ENCODE measurements at regions not wholly inside any gene's neighbourhood (a gene's known extent, or its start where the extent isn't known, plus 50 kb on each side); places are given as distances from the start of the nearest gene placed in this dataset.

DNA sequence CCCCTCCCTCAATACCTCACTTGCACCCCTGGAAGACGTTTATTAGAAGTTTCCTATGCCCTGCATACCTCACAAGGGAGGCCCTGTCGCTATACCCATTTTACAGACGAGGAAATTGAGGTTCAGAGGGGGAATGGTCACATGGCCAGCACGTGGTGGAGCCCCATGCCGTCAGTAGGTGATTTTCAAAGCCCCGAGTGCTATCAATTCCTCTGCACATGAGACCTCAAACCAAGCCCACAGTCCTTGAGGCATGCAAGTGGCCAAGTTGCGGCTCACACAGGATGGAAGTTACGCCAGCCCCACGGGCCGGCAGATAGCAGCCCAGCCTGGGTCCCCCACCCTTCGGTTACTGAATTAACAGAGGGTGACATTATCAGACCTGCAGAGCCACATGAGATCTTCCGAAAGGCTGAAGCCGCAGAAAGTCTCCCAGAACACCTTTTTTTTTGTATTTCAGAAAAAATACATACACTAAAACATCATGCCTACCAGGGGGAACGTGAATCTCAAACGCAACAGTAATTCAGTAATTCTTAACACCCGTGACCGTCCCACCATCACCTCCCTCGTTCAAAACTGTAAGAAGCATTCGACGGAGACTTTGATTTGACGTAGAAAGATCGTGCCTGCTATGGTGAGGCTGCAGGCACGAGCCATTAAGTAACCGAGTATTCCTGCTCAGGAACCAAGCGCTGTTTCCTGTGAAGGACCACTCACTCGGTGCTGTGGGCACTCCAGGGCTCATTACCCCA lies 129.0 kb downstream of the RFLNA start:
- DNase-seq = no peak

DNA sequence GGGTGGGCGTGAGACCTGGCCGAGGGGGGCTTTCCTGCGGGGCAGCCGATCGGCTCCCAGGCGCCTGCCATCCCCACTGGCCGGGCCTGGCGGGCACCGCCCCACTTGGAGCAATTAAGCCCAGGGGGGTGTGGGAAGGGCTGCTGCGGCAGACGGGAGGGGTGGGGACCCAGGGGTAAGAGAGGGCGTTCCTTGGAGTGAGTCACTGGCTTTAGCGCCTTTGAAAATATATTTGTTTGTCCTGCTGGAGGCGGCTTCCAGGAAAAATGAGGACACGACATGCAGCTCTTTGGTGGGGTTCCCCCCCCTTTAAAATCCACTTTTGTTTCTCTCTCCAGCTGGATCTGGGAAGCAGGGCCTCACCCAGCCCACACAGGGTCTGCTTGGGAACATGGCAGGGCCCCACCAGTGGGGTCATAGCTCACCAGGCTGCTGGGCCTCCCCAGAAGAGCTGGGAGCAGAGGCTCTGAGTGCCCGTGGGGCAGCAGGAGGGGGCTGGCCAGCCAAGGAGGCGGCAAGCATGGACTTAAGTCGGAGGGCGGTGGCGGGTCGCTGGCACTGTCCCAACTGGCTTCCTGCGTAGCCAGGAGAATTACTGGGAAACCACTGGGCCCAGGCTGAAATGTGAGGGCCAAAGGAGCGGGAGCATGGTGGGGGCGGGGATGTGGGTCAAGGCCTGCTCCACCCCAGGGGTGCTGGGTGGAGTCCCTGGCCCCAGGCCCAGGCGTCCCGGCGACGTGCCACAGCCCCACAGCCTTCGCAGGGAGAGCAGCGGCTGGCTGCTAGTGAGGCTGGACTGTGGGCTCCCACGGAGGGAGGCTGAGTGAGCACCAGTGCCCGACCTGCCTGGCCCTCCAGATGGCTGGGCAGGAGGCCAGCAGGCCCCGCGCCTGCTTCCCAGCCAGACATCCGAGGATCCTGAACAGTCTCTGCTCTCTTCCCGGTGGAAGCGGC lies 128.0 kb downstream of the RFLNA start:
- DNase-seq = no peak

DNA sequence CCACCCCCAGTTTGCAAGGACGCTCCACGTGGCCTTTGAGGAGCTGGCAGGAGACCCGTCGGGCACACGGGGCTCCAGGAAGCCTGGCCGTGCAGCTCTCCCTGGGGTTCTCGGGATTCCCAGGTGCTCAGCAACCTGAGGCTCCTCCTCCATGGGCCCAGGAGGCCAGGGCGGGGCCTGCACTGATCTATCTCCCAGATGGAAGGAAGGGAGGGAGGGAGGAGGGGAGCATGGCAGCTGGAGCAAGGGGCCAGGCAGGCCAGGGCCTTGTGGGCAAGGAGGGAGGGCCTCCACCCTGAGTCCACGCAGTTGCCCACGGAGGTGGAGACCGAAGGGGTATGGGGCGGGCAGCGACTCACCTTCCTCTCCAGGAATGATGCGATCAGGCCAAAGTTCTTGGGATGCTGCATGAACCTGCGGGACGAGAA lies 127.3 kb downstream of the RFLNA start:
- DNase-seq = no peak

DNA sequence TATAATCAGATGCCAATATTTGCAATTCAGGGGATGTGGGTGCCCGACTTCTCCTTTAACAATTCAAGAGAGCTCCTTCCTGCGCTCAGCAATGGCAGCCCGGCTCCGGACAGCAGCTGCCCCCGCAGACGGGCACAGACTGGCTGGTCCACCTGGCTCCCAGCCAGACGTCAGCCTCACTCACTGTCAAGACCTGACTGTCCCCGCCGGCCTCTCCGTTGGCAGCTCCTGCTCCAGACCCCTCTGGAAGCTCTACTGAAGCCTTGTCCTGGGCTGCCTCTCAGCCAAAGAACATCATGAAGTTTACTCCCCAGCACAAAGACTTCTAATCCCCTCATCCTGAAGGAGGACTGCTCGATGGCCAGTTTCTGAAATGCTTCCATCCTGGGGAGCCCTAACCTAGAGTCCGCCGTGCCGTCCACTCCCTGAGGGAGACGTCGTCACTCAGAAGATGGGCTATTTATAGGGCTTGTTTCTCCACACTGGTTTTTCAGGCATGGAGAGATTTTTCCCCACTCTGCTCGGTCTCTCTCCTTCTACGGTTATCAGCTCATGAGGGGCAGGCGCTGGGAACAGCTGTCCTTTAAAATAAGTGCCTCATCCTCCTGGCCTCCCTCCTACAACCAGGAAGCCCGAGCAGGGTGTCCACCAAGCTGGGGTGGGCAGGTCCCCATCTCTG lies 126.2 kb downstream of the RFLNA start:
- DNase-seq = no peak

DNA sequence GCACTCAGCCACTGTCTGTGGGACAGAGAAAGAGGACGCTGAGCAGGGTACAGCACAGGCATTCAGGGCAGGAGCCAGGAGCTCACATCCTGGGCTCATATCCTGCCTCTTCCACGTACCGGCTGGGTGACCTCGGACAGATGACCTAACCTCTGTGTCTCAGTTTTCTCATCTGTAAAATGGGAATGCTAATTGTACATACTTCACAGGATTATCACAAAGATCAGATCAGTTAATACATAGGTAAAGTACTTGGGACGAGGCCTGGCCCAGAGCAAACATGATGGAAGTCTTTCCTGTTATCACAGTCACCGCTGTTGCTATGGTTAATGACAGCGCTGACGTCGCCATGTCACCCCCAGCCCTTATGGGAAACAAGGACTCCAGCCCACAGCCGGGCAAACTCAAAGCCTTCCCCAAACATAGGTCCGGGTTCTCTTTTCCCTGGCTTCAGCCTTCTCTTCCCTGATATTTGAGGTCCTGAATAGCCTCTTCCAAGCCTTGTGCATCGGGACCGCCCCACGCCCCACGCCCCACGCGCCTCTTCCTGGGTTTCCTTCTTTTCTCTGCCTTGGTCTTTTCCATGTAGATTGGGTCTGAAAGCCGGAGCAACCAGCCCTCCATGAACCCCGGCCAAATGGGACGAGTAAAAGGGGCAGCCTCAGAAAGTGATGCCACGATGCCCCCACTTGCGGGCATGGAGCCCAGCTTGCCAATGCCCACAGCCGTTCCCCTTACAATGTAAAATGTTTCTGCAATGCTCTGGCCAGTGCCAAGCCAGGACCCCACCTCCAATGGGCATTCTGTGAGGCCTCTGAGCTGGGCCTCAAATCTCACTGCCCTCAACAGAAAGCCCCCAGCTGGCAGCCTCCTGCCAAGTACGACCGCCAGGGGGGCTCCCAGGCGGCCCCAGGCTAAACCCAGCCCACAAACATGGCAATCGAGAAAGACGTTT lies 125.4 kb downstream of the RFLNA start:
- no peak for DNase-seq

DNA sequence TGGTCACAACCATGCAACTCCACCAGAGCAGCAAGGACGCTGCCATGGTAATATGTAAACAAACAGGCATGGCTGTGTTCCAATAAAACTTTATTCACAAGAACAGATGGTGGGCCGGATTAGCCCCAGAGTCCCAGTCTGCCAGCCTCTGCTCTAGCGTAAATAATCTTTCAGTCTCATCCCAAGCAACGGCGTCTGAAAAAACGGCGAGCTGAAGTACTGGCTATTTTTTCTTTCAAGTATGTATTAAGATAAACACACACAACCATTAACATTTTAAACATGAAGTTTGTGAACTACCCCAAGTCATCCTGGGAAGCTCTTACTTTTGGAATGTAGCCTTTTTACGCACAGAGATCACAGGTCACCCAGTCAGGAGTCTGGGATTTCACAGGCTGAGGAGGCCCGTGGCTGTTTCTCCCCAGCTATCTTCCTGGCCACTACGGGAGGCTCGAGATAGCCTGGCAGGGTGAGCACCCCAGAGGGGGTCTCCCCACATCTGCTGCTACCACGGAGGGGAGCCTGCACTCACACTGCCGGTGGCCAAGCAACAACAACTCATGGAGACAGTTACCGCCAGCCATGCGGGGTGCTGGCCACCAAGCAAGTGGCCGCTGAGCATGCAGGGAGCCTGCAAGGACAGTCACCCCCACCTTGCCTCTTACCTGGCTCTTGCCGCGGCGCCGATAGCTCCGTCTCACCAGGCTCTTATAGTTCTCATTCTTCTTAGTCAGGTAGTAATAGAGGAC lies 124.6 kb downstream of the RFLNA start:
- no peak for DNase-seq

DNA sequence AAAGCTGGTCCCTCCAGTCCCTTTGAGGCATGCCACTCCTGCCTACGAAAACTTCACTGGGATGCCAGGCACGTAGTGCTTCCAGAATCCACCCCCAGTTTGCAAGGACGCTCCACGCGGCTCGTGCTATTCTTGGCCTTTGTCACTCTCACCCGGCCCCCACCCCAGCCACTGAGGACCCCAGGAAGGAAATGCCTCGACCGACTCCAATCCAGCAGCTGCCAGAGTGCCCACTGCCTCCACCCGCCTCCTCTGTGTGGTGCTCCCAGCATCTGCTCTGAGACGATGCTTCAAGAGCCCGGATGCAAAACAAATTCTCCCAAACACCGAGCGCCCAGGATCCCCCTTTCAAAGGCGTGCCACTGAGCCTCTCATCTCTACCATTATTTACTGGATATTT lies 123.9 kb downstream of the RFLNA start:
- no peak for DNase-seq

DNA sequence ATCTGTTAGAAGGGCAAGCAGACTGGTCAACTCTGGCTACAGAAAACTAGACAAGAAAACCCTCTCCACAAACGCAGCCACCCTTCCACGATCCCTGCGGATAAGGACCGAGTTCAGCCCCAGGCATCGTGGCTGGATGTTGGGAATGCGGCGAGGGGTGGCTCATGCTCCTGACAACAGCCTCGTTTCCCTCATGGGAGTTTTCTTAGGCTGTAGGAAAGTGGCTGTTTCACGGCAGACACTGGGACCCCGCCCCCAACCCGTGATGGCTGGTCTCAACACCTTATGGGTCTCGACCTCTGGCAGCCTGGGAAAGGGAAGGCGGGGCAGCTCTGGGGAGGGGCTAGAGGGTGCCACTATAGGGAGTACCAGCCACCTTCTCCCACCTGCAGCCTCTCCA lies 123.3 kb downstream of the RFLNA start:
- no peak for DNase-seq

DNA sequence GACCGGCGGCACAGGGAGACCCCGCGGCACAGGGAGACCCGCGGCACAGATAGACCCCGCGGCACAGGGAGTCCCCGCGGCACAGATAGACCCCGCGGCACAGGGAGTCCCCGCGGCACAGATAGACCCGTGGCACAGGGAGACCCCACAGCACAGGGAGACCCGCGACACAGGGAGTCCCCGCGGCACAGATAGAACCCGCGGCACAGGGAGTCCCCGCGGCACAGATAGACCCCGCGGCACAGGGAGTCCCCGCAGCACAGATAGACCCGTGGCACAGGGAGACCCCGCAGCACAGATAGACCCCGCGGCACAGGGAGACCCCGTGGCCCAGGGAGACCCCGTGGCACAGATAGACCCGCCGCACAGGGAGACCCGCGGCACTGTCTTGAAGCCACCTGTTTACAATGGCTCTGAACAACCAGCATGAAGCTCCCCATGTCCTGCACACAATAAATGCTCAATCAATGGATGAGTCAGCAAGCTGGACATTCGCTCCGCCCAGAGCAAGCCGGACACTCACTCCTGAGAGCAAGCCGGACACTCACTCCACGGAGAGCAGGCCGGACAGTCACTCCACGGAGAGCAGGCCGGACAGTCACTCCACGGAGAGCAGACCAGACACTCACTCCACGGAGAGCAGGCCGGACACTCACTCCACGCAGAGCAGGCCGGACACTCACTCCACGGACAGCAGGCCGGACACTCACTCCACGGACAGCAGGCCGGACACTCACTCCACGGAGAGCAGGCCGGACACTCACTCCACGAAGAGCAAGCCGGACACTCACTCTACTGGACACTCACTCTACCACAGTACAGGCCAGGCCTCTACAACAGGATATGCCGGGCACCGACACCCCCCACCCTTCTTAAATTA lies 121.9 kb downstream of the RFLNA start:
- no peak for DNase-seq

DNA sequence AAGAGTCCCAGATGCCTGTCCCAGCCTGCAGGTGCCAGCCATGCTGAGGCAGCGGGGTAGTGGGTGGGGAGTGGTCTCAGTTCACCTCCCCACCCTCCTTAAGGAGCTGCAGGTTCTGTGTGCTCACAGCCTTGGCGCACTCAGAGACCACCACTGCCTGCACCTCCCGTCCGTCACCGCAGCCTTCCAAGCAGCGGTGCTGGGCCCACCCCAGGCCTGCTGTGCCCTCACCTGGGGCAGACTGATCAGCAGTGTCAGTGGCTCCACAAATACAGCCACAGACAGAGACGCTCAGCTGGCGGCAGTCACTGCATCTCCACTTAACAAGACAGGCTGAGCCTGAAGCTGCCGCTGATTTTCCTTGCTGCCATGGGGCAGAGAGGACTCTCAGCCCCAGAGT lies 120.2 kb downstream of the RFLNA start:
- no peak for DNase-seq

DNA sequence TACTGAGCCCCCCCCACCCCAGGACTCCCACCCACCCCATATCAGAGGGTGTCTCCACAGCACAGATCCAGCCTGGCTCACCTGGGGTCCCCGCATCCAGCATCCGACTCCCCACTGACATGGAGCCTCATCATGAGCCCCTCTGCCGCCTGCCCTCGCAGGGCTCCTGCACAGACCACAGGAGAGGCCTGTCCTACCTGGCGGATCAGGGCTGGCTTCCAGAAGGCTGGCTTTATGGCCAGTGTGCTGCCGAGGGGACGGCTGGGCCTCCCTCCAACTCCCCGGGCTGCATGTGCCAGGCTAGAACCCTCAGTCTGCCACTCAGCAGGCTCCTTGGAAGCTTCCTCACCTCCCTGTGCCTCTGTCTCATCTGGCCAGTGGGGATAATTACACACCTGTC lies 119.0 kb downstream of the RFLNA start:
- DNase-seq = no peak

DNA sequence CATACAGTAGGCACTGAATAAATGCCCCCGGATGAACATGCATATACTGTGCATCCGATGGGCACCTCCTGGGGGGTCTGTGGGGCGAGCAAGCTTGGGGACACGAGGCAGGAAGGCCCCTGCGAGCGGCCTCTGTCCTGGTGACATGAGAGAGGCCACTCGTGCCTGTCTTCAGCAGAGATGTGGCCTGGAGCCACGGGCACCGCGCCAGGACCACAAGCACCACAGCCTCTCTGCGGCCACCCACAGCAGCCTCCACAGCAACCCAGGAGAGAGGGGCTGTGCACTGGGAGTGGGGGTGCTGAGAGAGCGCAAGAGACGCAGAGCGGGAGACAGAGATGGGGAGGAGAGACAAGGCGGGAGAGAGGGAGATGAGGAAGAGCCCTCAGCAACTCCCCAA lies 118.5 kb downstream of the RFLNA start:
- no peak for DNase-seq

DNA sequence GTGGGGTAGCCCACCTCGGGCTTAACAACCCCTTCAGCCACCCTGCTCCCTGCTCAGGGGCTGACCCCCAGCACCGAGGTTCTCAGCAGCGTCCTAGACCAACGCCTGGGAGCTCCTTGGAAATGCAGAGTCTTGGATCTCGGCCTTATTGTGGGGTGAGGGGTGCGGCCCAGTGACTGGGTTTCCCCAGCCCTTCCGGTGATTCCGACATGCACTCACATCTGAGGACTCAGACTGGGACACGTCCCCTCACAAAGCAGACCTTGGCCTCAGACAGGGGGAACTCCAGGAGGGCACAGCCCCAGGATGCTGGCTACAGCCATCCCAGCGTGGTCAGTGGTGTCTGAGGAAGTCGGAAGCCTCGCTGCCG lies 117.7 kb downstream of the RFLNA start:
- DNase-seq = no peak

DNA sequence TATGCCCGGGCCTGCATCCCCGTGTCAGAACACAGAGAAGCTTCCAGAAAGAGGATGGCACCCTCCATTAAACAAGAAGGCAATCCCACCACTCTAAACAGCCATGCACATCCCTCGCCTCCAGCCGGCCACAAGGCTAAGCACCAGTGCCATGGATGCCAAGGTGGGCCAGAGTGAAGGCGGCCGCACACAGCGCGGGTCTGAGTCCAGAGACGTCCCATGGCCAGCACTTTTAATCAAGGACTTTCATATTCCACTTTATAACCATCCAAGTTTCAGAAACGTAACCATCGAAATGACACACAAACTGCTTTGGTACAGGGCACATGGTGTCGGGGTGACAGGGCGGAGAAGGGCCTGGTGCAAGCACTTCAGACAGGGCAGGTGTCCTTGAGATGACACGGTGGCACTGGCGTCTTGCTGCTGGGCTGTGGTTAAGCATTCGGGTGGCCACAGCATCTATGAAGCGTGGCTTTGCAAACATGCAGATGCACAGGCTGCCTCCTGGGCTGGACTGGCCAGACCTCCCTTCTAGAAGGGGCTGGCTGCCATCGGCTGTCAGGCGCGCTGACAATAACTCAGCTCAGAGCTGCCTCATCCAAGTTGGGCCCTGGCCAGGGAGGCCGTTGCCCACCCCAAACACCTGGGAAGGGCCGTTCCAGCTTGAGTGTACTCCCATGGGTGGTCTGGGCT lies 117.2 kb downstream of the RFLNA start:
- no peak for DNase-seq

DNA sequence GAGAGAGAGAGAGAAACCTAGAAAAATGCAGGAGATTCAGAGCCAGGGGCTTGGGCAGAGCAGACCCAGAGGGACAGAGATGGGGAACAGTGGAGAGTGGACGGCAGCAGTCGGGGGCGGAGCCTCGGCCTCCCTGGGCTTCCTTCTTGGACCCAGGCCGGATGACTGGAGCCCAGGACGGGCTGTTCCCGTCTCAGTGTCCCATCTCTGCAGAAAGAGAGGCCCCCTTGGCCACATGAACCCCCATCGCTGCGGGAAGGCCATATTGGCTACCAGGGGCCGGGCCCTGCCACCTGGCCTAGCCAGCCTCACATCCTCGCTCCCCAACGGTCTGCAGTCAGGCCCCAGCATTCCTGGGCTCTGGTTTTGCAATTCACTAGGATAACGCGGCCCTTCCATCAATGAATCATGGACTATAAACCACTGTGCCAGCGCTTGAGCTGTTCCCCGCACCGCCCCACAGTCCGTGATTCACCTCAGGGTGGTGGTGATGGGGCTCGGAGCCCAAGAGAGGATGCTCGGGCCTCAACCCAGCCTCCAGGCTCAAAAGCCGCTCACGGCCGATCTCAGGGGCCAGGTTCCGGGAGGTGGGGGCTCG lies 116.5 kb downstream of the RFLNA start:
- no peak for DNase-seq

DNA sequence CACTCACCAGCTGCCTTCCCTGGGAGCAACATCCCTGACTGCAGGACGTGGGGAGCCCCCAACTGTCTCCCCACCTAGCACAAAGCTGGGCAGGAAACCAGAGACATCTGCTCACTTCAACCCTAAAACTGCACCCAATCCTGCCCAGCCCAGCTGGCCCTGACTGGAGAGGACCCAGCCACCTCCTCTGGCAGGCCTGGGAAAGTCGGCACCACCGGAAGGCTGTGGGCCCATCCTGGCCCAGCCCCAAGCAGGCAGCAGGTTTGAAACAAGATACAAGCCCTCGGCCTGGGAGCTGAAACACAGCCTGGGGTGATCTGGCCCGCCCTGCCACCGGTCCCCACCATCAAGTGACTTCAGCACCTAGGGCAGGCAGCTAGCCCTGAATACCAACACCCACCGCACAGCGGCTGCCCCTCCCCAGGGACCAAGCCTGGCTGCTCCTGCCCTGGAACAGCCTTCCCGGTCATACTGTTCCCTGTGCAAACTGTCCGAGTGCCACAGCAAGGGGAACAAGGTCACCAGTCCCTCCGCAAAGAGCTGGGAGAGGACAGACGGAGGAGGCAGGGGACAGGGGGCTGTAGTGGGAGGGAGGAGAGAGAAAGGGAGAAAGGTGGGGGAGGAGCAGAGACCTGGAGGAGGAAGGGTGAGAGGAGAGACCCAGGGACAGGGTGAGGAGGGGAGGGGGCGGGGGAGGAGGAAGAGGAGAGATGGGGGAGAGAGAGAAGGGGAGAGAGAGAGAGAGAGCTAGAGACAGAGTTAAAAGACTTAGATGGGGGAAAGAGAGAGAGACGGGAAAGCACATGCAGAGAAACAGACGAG lies 115.7 kb downstream of the RFLNA start:
- DNase-seq = no peak

DNA sequence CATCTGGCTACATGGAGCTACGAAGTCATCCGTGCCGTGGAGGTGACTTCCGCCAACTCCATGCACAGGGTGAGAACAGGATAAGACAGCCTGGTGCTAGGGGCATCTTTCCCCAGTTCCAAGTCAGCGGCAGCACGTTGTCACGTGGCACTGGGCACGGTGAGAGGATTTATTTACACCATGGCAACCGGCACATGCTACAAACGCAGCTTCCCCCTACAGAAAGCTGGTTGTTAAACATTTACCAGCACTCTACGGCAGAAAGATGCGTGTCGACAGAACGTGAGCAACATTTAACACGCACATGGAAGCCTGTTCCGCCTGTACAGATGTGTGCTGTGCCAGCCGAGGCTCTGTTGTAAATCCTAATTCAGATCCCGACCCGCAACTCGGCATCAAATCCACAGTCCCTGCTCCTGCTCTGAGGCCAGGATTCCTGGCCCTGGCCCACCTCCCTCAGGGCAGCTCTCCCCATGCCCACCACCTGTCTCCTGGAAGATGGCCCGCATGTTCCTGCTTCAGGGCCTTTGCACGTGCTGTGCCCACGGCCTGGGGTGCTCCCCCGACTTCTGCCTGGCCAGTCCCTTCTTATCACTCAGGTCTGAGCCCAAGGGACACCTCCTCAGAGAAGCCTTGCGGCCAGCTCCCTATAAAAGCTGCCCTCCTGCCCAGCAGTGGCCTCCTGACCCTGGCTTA lies 114.1 kb downstream of the RFLNA start:
- no peak for DNase-seq

DNA sequence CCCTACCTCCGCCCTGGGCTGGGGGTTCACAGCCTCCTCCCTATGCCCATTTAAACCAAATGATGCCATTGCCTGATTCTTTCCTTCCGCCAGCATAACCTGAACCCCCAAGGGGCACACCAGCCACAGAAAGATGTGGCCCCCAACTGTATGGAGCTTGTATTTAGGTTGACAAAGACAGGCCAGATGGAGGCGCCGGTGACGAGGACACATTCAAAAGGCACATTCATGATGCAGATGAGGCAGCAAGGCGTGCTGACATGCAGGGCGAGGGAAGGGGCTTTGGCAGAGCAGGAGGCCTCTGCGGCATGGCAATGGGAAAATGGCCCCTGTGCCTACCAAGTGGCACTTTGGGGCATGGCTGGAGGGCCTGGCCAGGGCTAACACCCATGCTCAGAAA lies 112.2 kb downstream of the RFLNA start:
- no peak for DNase-seq
